Mucosa of descending colon (tissue), 3 donors: ENCODE measurements at regions not wholly inside any gene's neighbourhood (a gene's known extent, or its start where the extent isn't known, plus 50 kb on each side); places are given as distances from the start of the nearest gene placed in this dataset.

Experiments
- ATAC-seq: fragments of 200-7000 bp; cut with Tn5 transposase; one replicate; pipeline ENCODE4 v1.9.1; 2020; ENCODE audit warnings: mild to moderate bottlenecking, moderate library complexity
- DNase-seq, 3 donors: peaks; one replicate each; pipeline ENCODE4 v3.0.0-alpha.2; 2020
- H3K36me3 ChIP-seq: fragments of 200-600 bp; one replicate; pipeline ENCODE4 v1.8.0; 2021; ENCODE audit warnings: low read depth, mild to moderate bottlenecking
- H3K4me1 ChIP-seq: fragments of 200-600 bp; one replicate; pipeline ENCODE4 v1.8.0; 2021; ENCODE audit warnings: low read depth, mild to moderate bottlenecking
- H3K4me3 ChIP-seq: fragments of 200-600 bp; one replicate; pipeline ENCODE4 v1.8.0; 2021; ENCODE audit warnings: mild to moderate bottlenecking
- H3K9me3 ChIP-seq: fragments of 200-600 bp; one replicate; pipeline ENCODE4 v1.8.0; 2021; ENCODE audit warnings: mild to moderate bottlenecking
- intact Hi-C, 2 donors: fragments of 100-400 bp; cut with DNase I in 1 of 2; cut with micrococcal nuclease in 1 of 2; formaldehyde crosslinking; loops; one replicate each; pipeline versions ENCODE4 v1.11.0 to v1.11.1; 2022; cut with DNase I, micrococcal nuclease
- TF ChIP-seq, protein P1 (sequence below): fragments of 200-600 bp; IDR thresholded peaks from one replicate; pipeline ENCODE4 v1.8.0; 2022; ENCODE audit warnings: antibody characterized with exemption, mild to moderate bottlenecking
- donor health status: DM: no; HTN: no; CAD: no; lungs with moderate emphysema.
- donor health status: DM: no; HTN: no; CAD: no.
- donor health status: DM: no; HTN: yes; CAD: no.

GRCh38 chr10:78764846-78765430, 303.8 kb upstream of the ZMIZ1 start:
- H3K9me3 ChIP-seq = no peaks in the 10 kb centered on the region
- intact Hi-C loops = no loop called here
- TF ChIP-seq, protein P1, sequence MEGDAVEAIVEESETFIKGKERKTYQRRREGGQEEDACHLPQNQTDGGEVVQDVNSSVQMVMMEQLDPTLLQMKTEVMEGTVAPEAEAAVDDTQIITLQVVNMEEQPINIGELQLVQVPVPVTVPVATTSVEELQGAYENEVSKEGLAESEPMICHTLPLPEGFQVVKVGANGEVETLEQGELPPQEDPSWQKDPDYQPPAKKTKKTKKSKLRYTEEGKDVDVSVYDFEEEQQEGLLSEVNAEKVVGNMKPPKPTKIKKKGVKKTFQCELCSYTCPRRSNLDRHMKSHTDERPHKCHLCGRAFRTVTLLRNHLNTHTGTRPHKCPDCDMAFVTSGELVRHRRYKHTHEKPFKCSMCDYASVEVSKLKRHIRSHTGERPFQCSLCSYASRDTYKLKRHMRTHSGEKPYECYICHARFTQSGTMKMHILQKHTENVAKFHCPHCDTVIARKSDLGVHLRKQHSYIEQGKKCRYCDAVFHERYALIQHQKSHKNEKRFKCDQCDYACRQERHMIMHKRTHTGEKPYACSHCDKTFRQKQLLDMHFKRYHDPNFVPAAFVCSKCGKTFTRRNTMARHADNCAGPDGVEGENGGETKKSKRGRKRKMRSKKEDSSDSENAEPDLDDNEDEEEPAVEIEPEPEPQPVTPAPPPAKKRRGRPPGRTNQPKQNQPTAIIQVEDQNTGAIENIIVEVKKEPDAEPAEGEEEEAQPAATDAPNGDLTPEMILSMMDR = no peak
- H3K4me1 ChIP-seq = no peaks in the 10 kb centered on the region
- DNase-seq (no peak), ATAC-seq (no peak)
- H3K4me3 ChIP-seq = no peak overlapping the region
- H3K36me3 ChIP-seq = no peaks in the 10 kb centered on the region

GRCh38 chr10:78765726-78766335, 302.9 kb upstream of the ZMIZ1 start:
- DNase-seq = no peak
- Histone ChIP-seq H3K9me3 (no peaks in the 10 kb centered on the region), H3K36me3 (no peaks in the 10 kb centered on the region), H3K4me3 (no peak overlapping the region), H3K4me1 (no peaks in the 10 kb centered on the region)
- no peak for ATAC-seq
- intact Hi-C loops = no loop called here
- TF ChIP-seq, protein P1 = no peak

GRCh38 chr10:78766603-78767002, 302.2 kb upstream of the ZMIZ1 start:
- intact Hi-C loops = no loop called here
- H3K4me1 ChIP-seq = no peaks in the 10 kb centered on the region
- TF ChIP-seq, protein P1 = no peak
- no peak for ATAC-seq
- no peak for DNase-seq
- no peaks in the 10 kb centered on the region for H3K9me3 ChIP-seq
- H3K4me3 ChIP-seq = no peak overlapping the region
- H3K36me3 ChIP-seq = no peaks in the 10 kb centered on the region

DNA sequence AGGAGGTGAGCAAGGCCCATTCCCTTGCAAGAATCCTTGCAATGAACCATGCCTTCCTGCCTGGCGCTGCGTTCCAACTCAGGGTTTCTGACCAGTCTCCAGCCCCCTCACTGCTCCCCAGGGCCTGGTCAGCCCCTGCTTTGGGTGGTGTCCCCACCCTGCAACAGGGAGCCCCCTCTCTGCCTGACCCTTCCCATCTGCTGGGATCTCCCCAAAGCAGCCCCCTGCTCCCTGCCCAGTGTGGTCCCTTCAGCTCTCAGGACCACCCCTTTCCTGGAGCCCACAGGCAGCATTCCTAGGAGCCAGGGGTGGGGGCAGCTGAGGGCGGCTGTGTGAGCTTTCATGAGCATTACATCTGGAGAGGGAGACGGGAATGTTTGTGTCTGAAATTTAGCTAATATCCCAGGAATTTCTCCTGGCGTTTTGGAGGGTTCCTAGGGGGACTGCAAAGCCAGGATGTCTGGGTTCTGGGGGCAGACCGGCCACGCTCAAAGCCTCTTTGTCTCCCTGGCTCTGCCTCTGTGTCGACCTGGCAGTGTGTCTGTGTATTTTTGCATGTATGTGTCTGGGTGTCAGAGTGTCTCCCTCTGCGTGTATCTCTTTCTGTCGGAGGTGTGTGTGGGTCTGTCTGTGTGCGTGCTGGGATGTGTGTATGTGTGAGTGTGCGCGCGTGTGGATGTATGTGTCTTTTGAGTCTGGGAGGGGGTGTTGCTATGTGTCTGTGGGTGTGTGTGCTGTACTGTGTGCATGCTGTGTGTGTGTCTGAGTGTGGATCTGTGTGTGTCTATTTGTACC, 300.5 kb upstream of the ZMIZ1 start:
- no peak for ATAC-seq
- no peaks in the 10 kb centered on the region for H3K9me3 ChIP-seq

GRCh38 chr10:78768876-78769275, 299.9 kb upstream of the ZMIZ1 start:
- intact Hi-C loops = no loop called here
- H3K4me1 ChIP-seq = no peaks in the 10 kb centered on the region
- no peaks in the 10 kb centered on the region for H3K36me3 ChIP-seq
- no peak overlapping the region for H3K4me3 ChIP-seq
- ATAC-seq = no peak
- DNase-seq = no peak
- no peaks in the 10 kb centered on the region for H3K9me3 ChIP-seq
- TF ChIP-seq, protein P1 = no peak

More for the DNA sequence above, 300.5 kb upstream of the ZMIZ1 start:
- intact Hi-C loops = no loop called here
- no peak for DNase-seq
- H3K36me3 ChIP-seq = no peaks in the 10 kb centered on the region
- TF ChIP-seq, protein P1 = no peak
- no peak overlapping the region for H3K4me3 ChIP-seq
- no peaks in the 10 kb centered on the region for H3K4me1 ChIP-seq
